ENCODE measurements at regions not wholly inside any gene's neighbourhood (a gene's known extent, or its start where the extent isn't known, plus 50 kb on each side); places are given as distances from the start of the nearest gene placed in this dataset.
"Not testable (repeated sequence)": the region's sequence is repeated elsewhere in the genome, so short reads cannot be mapped to it uniquely, and the experiment has no call there.

- DNase-seq (ENCODE audit: low spot score), result no peak
These were observed 52.0 kb upstream of the LRIG1 start for GRCh38 chr3:66552846-66553245.

GRCh38 chr3:66553441-66554113 is 52.8 kb upstream of the LRIG1 start:
- no peak for DNase-seq (ENCODE audit: low spot score)

- no peak for DNase-seq (ENCODE audit: low spot score)
These were observed 53.4 kb upstream of the LRIG1 start for GRCh38 chr3:66554178-66554577.

- no peak for DNase-seq (ENCODE audit: low spot score)
These were observed 54.5 kb upstream of the LRIG1 start for GRCh38 chr3:66555214-66555844.

- DNase-seq (ENCODE audit: low spot score), result no peak
These were observed 56.3 kb upstream of the LRIG1 start for GRCh38 chr3:66557170-66557569.

- DNase-seq (ENCODE audit: low spot score), result not testable (repeated sequence)
These were observed 59.1 kb upstream of the LRIG1 start for GRCh38 chr3:66559924-66560323.

GRCh38 chr3:66561367-66561766 is 60.5 kb upstream of the LRIG1 start:
- peak; percentile 18 for DNase-seq (ENCODE audit: low spot score)

- no peak for DNase-seq (ENCODE audit: low spot score)
These were observed 64.5 kb upstream of the LRIG1 start for GRCh38 chr3:66565301-66565700.

GRCh38 chr3:66567077-66567476 is 66.3 kb upstream of the LRIG1 start:
- no peak for DNase-seq (ENCODE audit: low spot score)

GRCh38 chr3:66572090-66572675 is 71.4 kb upstream of the LRIG1 start:
- no peak for DNase-seq (ENCODE audit: low spot score)

GRCh38 chr3:66572938-66573710 is 72.3 kb upstream of the LRIG1 start:
- DNase-seq (ENCODE audit: low spot score), result no peak

- DNase-seq (ENCODE audit: low spot score), result no peak
These were observed 73.3 kb upstream of the LRIG1 start for GRCh38 chr3:66574091-66574490.

- DNase-seq (ENCODE audit: low spot score), result no peak
These were observed 76.8 kb upstream of the LRIG1 start for GRCh38 chr3:66577426-66578203.

- no peak for DNase-seq (ENCODE audit: low spot score)
These were observed 80.4 kb upstream of the LRIG1 start for GRCh38 chr3:66581256-66581655.

- peak; percentile 28 for DNase-seq (ENCODE audit: low spot score)
These were observed 82.0 kb upstream of the LRIG1 start for GRCh38 chr3:66582721-66583423.

- no peak for DNase-seq (ENCODE audit: low spot score)
These were observed 82.7 kb upstream of the LRIG1 start for GRCh38 chr3:66583424-66584040.

GRCh38 chr3:66585520-66586095 is 84.8 kb upstream of the LRIG1 start:
- no peak for DNase-seq (ENCODE audit: low spot score)

GRCh38 chr3:66586853-66587252 is 86.0 kb upstream of the LRIG1 start:
- DNase-seq (ENCODE audit: low spot score), result no peak

- DNase-seq (ENCODE audit: low spot score), result no peak
These were observed 87.6 kb upstream of the LRIG1 start for GRCh38 chr3:66588340-66588847.

GRCh38 chr3:66592016-66592761 is 91.4 kb upstream of the LRIG1 start:
- DNase-seq (ENCODE audit: low spot score), result no peak
